Activated CD4-positive, alpha-beta T cell treated with anti-CD3 and anti-CD28 coated beads, Interleukin-2, Interleukin-4, amounts not matched to agents 100 ng/mL and 50 ng/mL, durations not matched to agents 16 hours and 8 hours (primary cell): ENCODE measurements at regions not wholly inside any gene's neighbourhood (a gene's known extent, or its start where the extent isn't known, plus 50 kb on each side); places are given as distances from the start of the nearest gene placed in this dataset.
A peak's percentile ranks its signal among the peaks of the same experiment; 100 is the strongest.

ENCODE experiments used
- DNase-seq: peaks from one replicate; pipeline ENCODE4 v3.0.0-alpha.2; 2020; ENCODE audit warnings: low spot score

- no peak for DNase-seq
Measured at GRCh38 chr21:38702196-38702595, 103.5 kb upstream of the ETS2 start.

- no peak for DNase-seq
Measured at GRCh38 chr21:38709876-38710275, 95.9 kb upstream of the ETS2 start.

GRCh38 chr21:38712071-38712470 is 93.7 kb upstream of the ETS2 start:
- DNase-seq = peak; percentile 3

GRCh38 chr21:38712664-38713063 is 93.1 kb upstream of the ETS2 start:
- no peak for DNase-seq

- DNase-seq = no peak
Measured at GRCh38 chr21:38714039-38714817, 91.5 kb upstream of the ETS2 start.

- no peak for DNase-seq
Measured at GRCh38 chr21:38714999-38715398, 90.7 kb upstream of the ETS2 start.

GRCh38 chr21:38716088-38716487 is 89.6 kb upstream of the ETS2 start:
- no peak for DNase-seq

GRCh38 chr21:38716942-38717341 is 88.8 kb upstream of the ETS2 start:
- no peak for DNase-seq

GRCh38 chr21:38718481-38718880 is 87.2 kb upstream of the ETS2 start:
- DNase-seq = no peak

- no peak for DNase-seq
Measured at GRCh38 chr21:38720074-38720473, 85.7 kb upstream of the ETS2 start.

- no peak for DNase-seq
Measured at GRCh38 chr21:38721055-38721454, 84.7 kb upstream of the ETS2 start.

- DNase-seq = no peak
Measured at GRCh38 chr21:38721958-38722357, 83.8 kb upstream of the ETS2 start.

- DNase-seq = no peak
Measured at GRCh38 chr21:38725196-38726157, 80.3 kb upstream of the ETS2 start.

GRCh38 chr21:38726482-38726881 is 79.2 kb upstream of the ETS2 start:
- DNase-seq = no peak

GRCh38 chr21:38729291-38729690 is 76.4 kb upstream of the ETS2 start:
- DNase-seq = no peak

- DNase-seq = no peak
Measured at GRCh38 chr21:38729754-38730379, 75.9 kb upstream of the ETS2 start.

GRCh38 chr21:38733972-38734546 is 71.7 kb upstream of the ETS2 start:
- peak; percentile 71 for DNase-seq

GRCh38 chr21:38734646-38735365 is 70.9 kb upstream of the ETS2 start:
- DNase-seq = no peak

- DNase-seq = no peak
Measured at GRCh38 chr21:38735626-38736206, 70.0 kb upstream of the ETS2 start.

- no peak for DNase-seq
Measured at GRCh38 chr21:38740090-38740489, 65.6 kb upstream of the ETS2 start.
